H9 (cell line): ENCODE measurements at regions not wholly inside any gene's neighbourhood (a gene's known extent, or its start where the extent isn't known, plus 50 kb on each side); places are given as distances from the start of the nearest gene placed in this dataset.

ENCODE experiments used
- DNase-seq: peaks from one replicate; pipeline ENCODE4 v3.0.0-alpha.2; 2017
- H2AFZ ChIP-seq: one replicate; pipeline ENCODE4 v1.6.1; 2013; ENCODE audit warnings: mild to moderate bottlenecking, low read length, control low read depth, moderate library complexity
- H2AK5ac ChIP-seq: 2 replicates; pipeline ENCODE4 v1.6.1; 2013; ENCODE audit warnings: low read length, control low read depth, mixed read lengths; ENCODE audit not compliant: insufficient read length
- H2BK120ac ChIP-seq: one replicate; pipeline ENCODE4 v1.6.1; 2013; ENCODE audit warnings: low read depth, mild to moderate bottlenecking, low read length, control low read depth, inconsistent platforms; ENCODE audit not compliant: poor library complexity, severe bottlenecking
- H2BK12ac ChIP-seq: 2 replicates; pipeline ENCODE4 v1.6.1; 2013; ENCODE audit warnings: low read length, control low read depth, mixed read lengths, low read depth; ENCODE audit not compliant: insufficient read length
- H2BK15ac ChIP-seq: 2 replicates; pipeline ENCODE4 v1.6.1; 2013; ENCODE audit warnings: low read depth, low read length, control low read depth
- H2BK20ac ChIP-seq: one replicate; pipeline ENCODE4 v1.6.1; 2013; ENCODE audit warnings: low read depth, mild to moderate bottlenecking, low read length, control low read depth, inconsistent platforms; ENCODE audit not compliant: poor library complexity, severe bottlenecking
- H2BK5ac ChIP-seq: 2 replicates; pipeline ENCODE4 v1.6.1; 2013; ENCODE audit warnings: low read length, control low read depth, mixed read lengths; ENCODE audit not compliant: insufficient read length
- H3K14ac ChIP-seq: 2 replicates; pipeline ENCODE4 v1.6.1; 2013; ENCODE audit warnings: low read length, control low read depth; ENCODE audit not compliant: insufficient read depth
- H3K18ac ChIP-seq: 2 replicates; pipeline ENCODE4 v1.6.1; 2013; ENCODE audit warnings: low read depth, mild to moderate bottlenecking, mixed read lengths, low read length, control low read depth; ENCODE audit not compliant: insufficient read length
- H3K23ac ChIP-seq: 2 replicates; pipeline ENCODE4 v1.6.1; 2013; ENCODE audit warnings: low read length, control low read depth, mixed read lengths, low read depth; ENCODE audit not compliant: insufficient read length
- H3K23me2 ChIP-seq: 2 replicates; pipeline ENCODE4 v1.6.1; 2013; ENCODE audit warnings: low read depth, mild to moderate bottlenecking, mixed read lengths, low read length, control low read depth; ENCODE audit not compliant: insufficient read length, poor library complexity, severe bottlenecking
- H3K27ac ChIP-seq: 2 replicates; pipeline ENCODE4 v1.5.1; 2013; ENCODE audit warnings: low read length, control low read depth, mixed read lengths, low read depth; ENCODE audit not compliant: insufficient read length
- H3K27me3 ChIP-seq: 2 replicates; pipeline ENCODE4 v1.6.1; 2013; ENCODE audit warnings: low read length, control low read depth, inconsistent platforms; ENCODE audit not compliant: insufficient read depth
- H3K4ac ChIP-seq: 2 replicates; pipeline ENCODE4 v1.6.1; 2013; ENCODE audit warnings: low read depth, mild to moderate bottlenecking, control low read depth, inconsistent platforms, low read length, moderate library complexity
- H3K4me1 ChIP-seq: 2 replicates; pipeline ENCODE4 v1.6.1; 2013; ENCODE audit warnings: low read length, control low read depth, inconsistent platforms; ENCODE audit not compliant: insufficient read depth
- H3K4me2 ChIP-seq: 2 replicates; pipeline ENCODE4 v1.6.1; 2013; ENCODE audit warnings: low read length, control low read depth, mixed read lengths; ENCODE audit not compliant: insufficient read length, insufficient read depth
- H3K56ac ChIP-seq: 2 replicates; pipeline ENCODE4 v1.6.1; 2013; ENCODE audit warnings: low read depth, mild to moderate bottlenecking, mixed read lengths, low read length, control low read depth; ENCODE audit not compliant: insufficient read length
- H3K79me1 ChIP-seq: 2 replicates; pipeline ENCODE4 v1.6.1; 2013; ENCODE audit warnings: low read depth, mild to moderate bottlenecking, moderate library complexity, low read length, control low read depth, inconsistent platforms; ENCODE audit not compliant: insufficient read depth, poor library complexity, severe bottlenecking
- H3K79me2 ChIP-seq: 2 replicates; pipeline ENCODE4 v1.6.1; 2013; ENCODE audit warnings: low read length, control low read depth, inconsistent platforms; ENCODE audit not compliant: insufficient read depth
- H3K9ac ChIP-seq: 2 replicates; pipeline ENCODE4 v1.6.1; 2013; ENCODE audit warnings: low read length, control low read depth, mixed read lengths; ENCODE audit not compliant: insufficient read length; ENCODE audit errors: extremely low read depth
- H3K9me3 ChIP-seq: one replicate; pipeline ENCODE4 v1.6.1; 2013; ENCODE audit warnings: low read depth, low read length, inconsistent platforms; ENCODE audit not compliant: control insufficient read depth
- H3T11ph ChIP-seq: one replicate; pipeline ENCODE4 v1.6.1; 2013; ENCODE audit warnings: mild to moderate bottlenecking, low read length, control low read depth, inconsistent platforms
- H4K20me1 ChIP-seq: one replicate; pipeline ENCODE4 v1.6.1; 2013; ENCODE audit not compliant: control insufficient read depth, insufficient read length, insufficient read depth
- H4K5ac ChIP-seq: 2 replicates; pipeline ENCODE4 v1.6.1; 2013; ENCODE audit warnings: low read depth, mild to moderate bottlenecking, mixed read lengths, low read length, control low read depth; ENCODE audit not compliant: insufficient read length
- H4K8ac ChIP-seq: replicated peaks from 2 replicates; pipeline ENCODE4 v1.6.1; 2013; ENCODE audit warnings: low read length, control low read depth, mixed read lengths, low read depth; ENCODE audit not compliant: insufficient read length
- H4K91ac ChIP-seq: 2 replicates; pipeline ENCODE4 v1.6.1; 2013; ENCODE audit warnings: low read depth, mild to moderate bottlenecking, moderate library complexity, mixed read lengths, low read length, control low read depth; ENCODE audit not compliant: insufficient read length
- H3K27ac Mint-ChIP-seq, 3 experiments: 2 replicates in 2 of 3; 3 replicates in 1 of 3; pipeline ENCODE4 v1.8.0; 2020 to 2021; ENCODE audit warnings: mixed read lengths in 3 of 3, mild to moderate bottlenecking in 1 of 3, moderate library complexity in 1 of 3
- H3K27me3 Mint-ChIP-seq: 2 replicates; pipeline ENCODE4 v1.8.0; 2021; ENCODE audit warnings: low read depth, mild to moderate bottlenecking, moderate library complexity, mixed read lengths
- H3K36me3 Mint-ChIP-seq, 3 experiments: 2 replicates in 2 of 3; 3 replicates in 1 of 3; pipeline ENCODE4 v1.8.0; 2020 to 2021; ENCODE audit warnings: low read depth in 3 of 3, mixed read lengths in 3 of 3; ENCODE audit not compliant: insufficient read depth in 1 of 3
- H3K4me1 Mint-ChIP-seq, 2 experiments: 2 replicates each; pipeline ENCODE4 v1.8.0; 2020; ENCODE audit warnings: mixed read lengths in 2 of 2
- H3K4me3 Mint-ChIP-seq, 2 experiments: 2 replicates in 1 of 2; 3 replicates in 1 of 2; pipeline ENCODE4 v1.8.0; 2020 to 2021; ENCODE audit warnings: mild to moderate bottlenecking in 2 of 2, mixed read lengths in 2 of 2, moderate library complexity in 1 of 2
- H3K9me3 Mint-ChIP-seq, 2 experiments: 2 replicates in 1 of 2; 3 replicates in 1 of 2; pipeline ENCODE4 v1.8.0; 2020; ENCODE audit warnings: mild to moderate bottlenecking in 2 of 2, mixed read lengths in 2 of 2, moderate library complexity in 1 of 2
- CTCF ChIP-seq: fragments of 200-600 bp; sonication (generic); conservative IDR thresholded peaks from 3 replicates; pipeline ENCODE4 v1.8.0; 2021; ENCODE audit warnings: antibody characterized with exemption, mild to moderate bottlenecking
- WGBS: extraction: QIAGEN DNeasy Blood & Tissue Kit; methylation state at CpG from one replicate; pipeline ENCODE4 v1.1.7; 2013; ENCODE audit warnings: missing lambda C conversion rate, low lambda C conversion rate, mixed read lengths; ENCODE audit not compliant: insufficient read length; ENCODE audit errors: extremely low coverage; 5-methylcytosine and 5-hydroxymethylcytosine counted together

DNA sequence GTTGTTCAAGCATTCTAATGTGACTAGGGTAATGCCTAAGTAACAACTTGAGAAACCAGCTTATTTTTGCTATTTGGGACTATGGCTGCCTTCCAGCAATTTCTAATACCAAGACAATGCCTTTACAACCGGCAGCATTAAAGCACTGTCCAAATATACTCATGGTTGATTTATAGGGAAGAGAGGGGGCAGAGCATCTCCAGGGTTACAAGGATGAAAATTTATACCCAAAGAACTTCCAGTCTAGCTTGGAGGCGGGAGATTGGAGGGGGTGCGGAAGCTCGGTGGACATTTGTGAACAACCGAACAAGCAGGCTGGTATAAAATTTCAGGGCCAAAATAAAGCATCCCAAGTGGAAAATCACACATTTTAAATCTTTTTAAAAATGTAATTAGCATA, 79.4 kb upstream of the FOXN2 start:
- no peak for DNase-seq
- H3K4me3 Mint-ChIP-seq = no peak overlapping the region
- Histone ChIP-seq H3K9ac (no peak overlapping the region), H3K9me3 (no peaks in the 10 kb centered on the region), H4K8ac (no peak overlapping the region), H2BK120ac (no peak overlapping the region), H3T11ph (no peak overlapping the region), H3K14ac (no peak overlapping the region), H3K56ac (no peak overlapping the region), H3K23ac (no peak overlapping the region), H3K4ac (no peak overlapping the region), H3K18ac (no peak overlapping the region), H2BK15ac (no peak overlapping the region), H3K79me2 (no peaks in the 10 kb centered on the region), H3K23me2 (no peaks in the 10 kb centered on the region), H3K4me1 (no peaks in the 10 kb centered on the region), H3K27me3 (no peaks in the 10 kb centered on the region), H2BK12ac (no peak overlapping the region), H4K20me1 (no peaks in the 10 kb centered on the region), H4K91ac (no peak overlapping the region), H4K5ac (no peak overlapping the region), H3K27ac (no peak overlapping the region), H2AFZ (no peak overlapping the region), H2AK5ac (no peak overlapping the region), H3K4me2 (no peak overlapping the region), H3K79me1 (no peaks in the 10 kb centered on the region), H2BK20ac (no peak overlapping the region), H2BK5ac (no peak overlapping the region)
- no peak for TF ChIP-seq CTCF
- H3K36me3 Mint-ChIP-seq = no peaks in the 10 kb centered on the region; a peak in 1 of 7 replicates
- H3K27ac Mint-ChIP-seq = no peak overlapping the region
- H3K27me3 Mint-ChIP-seq = no peaks in the 10 kb centered on the region
- no CpG with 5 or more reads among the region's 5 CpGs for WGBS
- H3K4me1 Mint-ChIP-seq = no peaks in the 10 kb centered on the region; a peak in 1 of 4 replicates
- H3K9me3 Mint-ChIP-seq = no peaks in the 10 kb centered on the region
